Nephron progenitor cell (in vitro differentiated cells): ENCODE measurements at regions not wholly inside any gene's neighbourhood (a gene's known extent, or its start where the extent isn't known, plus 50 kb on each side); places are given as distances from the start of the nearest gene placed in this dataset.

Experiments
- DNase-seq: peaks from one replicate; pipeline ENCODE4 v3.0.0; 2021
- H3K27ac Mint-ChIP-seq: 2 replicates; pipeline ENCODE4 v1.8.0; 2021; ENCODE audit warnings: mild to moderate bottlenecking, moderate library complexity, mixed read lengths
- H3K27me3 Mint-ChIP-seq: 2 replicates; pipeline ENCODE4 v1.8.0; 2021; ENCODE audit warnings: mild to moderate bottlenecking, low read depth, mixed read lengths; ENCODE audit not compliant: poor library complexity
- H3K36me3 Mint-ChIP-seq: 2 replicates; pipeline ENCODE4 v1.8.0; 2021; ENCODE audit warnings: low read depth, mixed read lengths
- H3K4me1 Mint-ChIP-seq: 2 replicates; pipeline ENCODE4 v1.8.0; 2021; ENCODE audit warnings: mixed read lengths
- H3K4me3 Mint-ChIP-seq: 2 replicates; pipeline ENCODE4 v1.8.0; 2021; ENCODE audit warnings: mild to moderate bottlenecking, moderate library complexity, mixed read lengths
- H3K9me3 Mint-ChIP-seq: 2 replicates; pipeline ENCODE4 v1.8.0; 2021; ENCODE audit warnings: mild to moderate bottlenecking, moderate library complexity, mixed read lengths
- TF ChIP-seq, protein P1 (sequence below): fragments of 200-600 bp; sonication (generic); IDR thresholded peaks from 2 replicates; pipeline ENCODE4 v1.5.0; 2021; ENCODE audit warnings: antibody characterized with exemption

DNA sequence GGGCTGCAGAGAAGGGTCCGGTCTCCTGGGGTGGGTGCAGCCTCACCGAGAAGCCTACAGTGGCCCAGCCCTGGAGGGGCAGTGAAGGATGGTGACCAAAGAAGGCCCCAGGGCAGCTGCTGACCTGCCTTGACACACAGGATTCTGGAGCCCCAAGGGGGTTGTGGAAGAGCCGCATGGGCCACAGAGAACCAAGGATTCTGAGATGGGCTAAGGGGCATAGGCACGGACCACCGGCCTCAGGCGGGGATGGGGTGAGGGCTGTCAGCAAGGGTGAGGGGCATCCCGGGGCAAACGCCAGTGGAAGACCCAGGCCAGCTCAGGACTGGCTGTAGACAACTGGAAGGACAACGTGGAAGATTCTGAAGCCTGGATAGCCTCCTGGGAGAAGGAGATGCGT is 151.6 kb downstream of the TEX29 start:
- DNase-seq, result no peak
- no peaks in the 10 kb centered on the region for H3K4me1 Mint-ChIP-seq
- no peaks in the 10 kb centered on the region for H3K36me3 Mint-ChIP-seq
- peaks cover 17% of the 10 kb centered on the region for H3K27me3 Mint-ChIP-seq
- H3K27ac Mint-ChIP-seq, result no peak overlapping the region
- no peak overlapping the region for H3K4me3 Mint-ChIP-seq
- H3K9me3 Mint-ChIP-seq, result peaks cover 1% of the 10 kb centered on the region
- TF ChIP-seq, protein P1, sequence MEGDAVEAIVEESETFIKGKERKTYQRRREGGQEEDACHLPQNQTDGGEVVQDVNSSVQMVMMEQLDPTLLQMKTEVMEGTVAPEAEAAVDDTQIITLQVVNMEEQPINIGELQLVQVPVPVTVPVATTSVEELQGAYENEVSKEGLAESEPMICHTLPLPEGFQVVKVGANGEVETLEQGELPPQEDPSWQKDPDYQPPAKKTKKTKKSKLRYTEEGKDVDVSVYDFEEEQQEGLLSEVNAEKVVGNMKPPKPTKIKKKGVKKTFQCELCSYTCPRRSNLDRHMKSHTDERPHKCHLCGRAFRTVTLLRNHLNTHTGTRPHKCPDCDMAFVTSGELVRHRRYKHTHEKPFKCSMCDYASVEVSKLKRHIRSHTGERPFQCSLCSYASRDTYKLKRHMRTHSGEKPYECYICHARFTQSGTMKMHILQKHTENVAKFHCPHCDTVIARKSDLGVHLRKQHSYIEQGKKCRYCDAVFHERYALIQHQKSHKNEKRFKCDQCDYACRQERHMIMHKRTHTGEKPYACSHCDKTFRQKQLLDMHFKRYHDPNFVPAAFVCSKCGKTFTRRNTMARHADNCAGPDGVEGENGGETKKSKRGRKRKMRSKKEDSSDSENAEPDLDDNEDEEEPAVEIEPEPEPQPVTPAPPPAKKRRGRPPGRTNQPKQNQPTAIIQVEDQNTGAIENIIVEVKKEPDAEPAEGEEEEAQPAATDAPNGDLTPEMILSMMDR, result no peak

- Mint-ChIP-seq H3K27ac (no peak overlapping the region), H3K4me3 (no peak overlapping the region), H3K9me3 (no peaks in the 10 kb centered on the region), H3K4me1 (no peaks in the 10 kb centered on the region), H3K36me3 (no peaks in the 10 kb centered on the region), H3K27me3 (peaks cover 17% of the 10 kb centered on the region)
- DNase-seq, result no peak
- TF ChIP-seq, protein P1, result no peak
Observed at GRCh38 chr13:111472559-111473460, 152.4 kb downstream of the TEX29 start.

- TF ChIP-seq, protein P1, result peak; percentile 61
- Mint-ChIP-seq H3K4me3 (no peak overlapping the region), H3K27me3 (peaks cover 20% of the 10 kb centered on the region), H3K27ac (no peak overlapping the region), H3K9me3 (no peaks in the 10 kb centered on the region), H3K4me1 (no peaks in the 10 kb centered on the region), H3K36me3 (no peaks in the 10 kb centered on the region)
- DNase-seq, result no peak
Observed at GRCh38 chr13:111474136-111475002, 153.9 kb downstream of the TEX29 start.

- TF ChIP-seq, protein P1, result no peak
- Mint-ChIP-seq H3K27ac (no peak overlapping the region), H3K27me3 (peaks cover 28% of the 10 kb centered on the region), H3K4me3 (no peak overlapping the region), H3K9me3 (no peaks in the 10 kb centered on the region), H3K4me1 (no peaks in the 10 kb centered on the region), H3K36me3 (no peaks in the 10 kb centered on the region)
- no peak for DNase-seq
Observed at GRCh38 chr13:111475488-111475887, 155.0 kb downstream of the TEX29 start.

- H3K27ac Mint-ChIP-seq, result no peak overlapping the region
- no peak for DNase-seq
- H3K4me3 Mint-ChIP-seq, result no peak overlapping the region
- no peaks in the 10 kb centered on the region for H3K9me3 Mint-ChIP-seq
- no peaks in the 10 kb centered on the region for H3K4me1 Mint-ChIP-seq
- TF ChIP-seq, protein P1, result no peak
- no peaks in the 10 kb centered on the region for H3K36me3 Mint-ChIP-seq
- peaks cover 32% of the 10 kb centered on the region for H3K27me3 Mint-ChIP-seq
Observed at GRCh38 chr13:111476197-111476596, 155.8 kb downstream of the TEX29 start.
